GM20431 (cell line): ENCODE measurements at regions not wholly inside any gene's neighbourhood (a gene's known extent, or its start where the extent isn't known, plus 50 kb on each side); places are given as distances from the start of the nearest gene placed in this dataset.
"Not testable (repeated sequence)": the region's sequence is repeated elsewhere in the genome, so short reads cannot be mapped to it uniquely, and the experiment has no call there.

Source experiments
- in situ Hi-C: fragments of 300-500 bp; cut with MseI, MboI; formaldehyde crosslinking; loops from one replicate; pipeline ENCODE4 v1.15.0; 2020; ENCODE audit warnings: low sequenced_read_pairs; ENCODE audit not compliant: unreplicated experiment

GRCh38 chr6:165019681-165020080 lies 289.7 kb downstream of the C6orf118 start:
- in situ Hi-C loops, result no loop called here

GRCh38 chr6:165015676-165016075 lies 293.7 kb downstream of the C6orf118 start:
- in situ Hi-C loops, result no loop called here

GRCh38 chr6:165013701-165014100 lies 295.7 kb downstream of the C6orf118 start:
- in situ Hi-C loops, result no loop called here

GRCh38 chr6:165012183-165012582 lies 297.2 kb downstream of the C6orf118 start:
- in situ Hi-C loops, result no loop called here

GRCh38 chr6:165010556-165011535 lies 298.6 kb downstream of the C6orf118 start:
- in situ Hi-C loops, result no loop called here

- in situ Hi-C loops, result no loop called here
Observed at GRCh38 chr6:165008971-165009370, 300.4 kb downstream of the C6orf118 start.

GRCh38 chr6:165002866-165003265 lies 306.5 kb downstream of the C6orf118 start:
- in situ Hi-C loops, result no loop called here

- in situ Hi-C loops, result no loop called here
Observed at GRCh38 chr6:165002358-165002757, 307.0 kb downstream of the C6orf118 start.

- in situ Hi-C loops, result no loop called here
Observed at GRCh38 chr6:165001502-165002157, 307.8 kb downstream of the C6orf118 start.

- in situ Hi-C loops, result no loop called here
Observed at GRCh38 chr6:164998297-164998696, 311.1 kb downstream of the C6orf118 start.

- in situ Hi-C loops, result no loop called here
Observed at GRCh38 chr6:164996838-164997237, 312.6 kb downstream of the C6orf118 start.

GRCh38 chr6:164991573-164991972 lies 317.8 kb downstream of the C6orf118 start:
- in situ Hi-C loops, result no loop called here

GRCh38 chr6:164990901-164991300 lies 318.5 kb downstream of the C6orf118 start:
- in situ Hi-C loops, result no loop called here

- in situ Hi-C loops, result no loop called here
Observed at GRCh38 chr6:164982389-164982788, 327.0 kb downstream of the C6orf118 start.

GRCh38 chr6:164967102-164967501 lies 342.3 kb downstream of the C6orf118 start:
- in situ Hi-C loops, result no loop called here

- in situ Hi-C loops, result no loop called here
Observed at GRCh38 chr6:164962805-164963204, 346.6 kb downstream of the C6orf118 start.

- in situ Hi-C loops, result no loop called here
Observed at GRCh38 chr6:164947164-164947563, 362.2 kb downstream of the C6orf118 start.

GRCh38 chr6:164942271-164942670 lies 367.1 kb downstream of the C6orf118 start:
- in situ Hi-C loops, result no loop called here

GRCh38 chr6:164933238-164933794 lies 376.1 kb downstream of the C6orf118 start:
- in situ Hi-C loops, result not testable (repeated sequence)

GRCh38 chr6:164929408-164929977 lies 379.9 kb downstream of the C6orf118 start:
- in situ Hi-C loops, result no loop called here
